B cell (primary cell): ENCODE measurements at regions not wholly inside any gene's neighbourhood (a gene's known extent, or its start where the extent isn't known, plus 50 kb on each side); places are given as distances from the start of the nearest gene placed in this dataset.

Experiments used
- EZH2 ChIP-seq: IDR thresholded peaks from 2 replicates; pipeline ENCODE4 v1.6.1; 2012; ENCODE audit warnings: borderline replicate concordance, low read depth, mild to moderate bottlenecking, moderate library complexity, low read length; ENCODE audit not compliant: insufficient read depth, poor library complexity, severe bottlenecking
- TF ChIP-seq, protein P1 (sequence below): fragments of 200-600 bp; IDR thresholded peaks from one replicate; pipeline ENCODE4 v1.8.0; 2022; ENCODE audit warnings: antibody characterized with exemption, mild to moderate bottlenecking

DNA sequence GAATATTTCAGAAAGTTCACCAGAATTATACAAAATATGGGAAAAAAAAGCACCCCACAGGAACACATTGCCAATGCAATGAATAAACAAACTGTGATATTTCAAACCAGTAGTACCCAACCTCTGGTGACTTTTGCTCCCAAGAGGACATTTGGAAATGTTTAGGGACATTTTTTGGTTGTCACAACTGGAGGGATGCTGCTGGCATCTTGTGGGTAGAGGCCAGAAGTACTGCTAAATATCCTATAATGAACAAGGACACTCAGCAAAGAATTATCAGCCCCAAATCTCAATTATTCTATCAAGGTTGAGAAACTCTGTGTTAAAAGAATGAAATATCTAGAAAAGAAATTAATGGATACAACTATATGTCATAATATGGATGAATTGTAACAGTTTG, 1334.4 kb upstream of the FLRT2 start:
- TF ChIP-seq, protein P1, sequence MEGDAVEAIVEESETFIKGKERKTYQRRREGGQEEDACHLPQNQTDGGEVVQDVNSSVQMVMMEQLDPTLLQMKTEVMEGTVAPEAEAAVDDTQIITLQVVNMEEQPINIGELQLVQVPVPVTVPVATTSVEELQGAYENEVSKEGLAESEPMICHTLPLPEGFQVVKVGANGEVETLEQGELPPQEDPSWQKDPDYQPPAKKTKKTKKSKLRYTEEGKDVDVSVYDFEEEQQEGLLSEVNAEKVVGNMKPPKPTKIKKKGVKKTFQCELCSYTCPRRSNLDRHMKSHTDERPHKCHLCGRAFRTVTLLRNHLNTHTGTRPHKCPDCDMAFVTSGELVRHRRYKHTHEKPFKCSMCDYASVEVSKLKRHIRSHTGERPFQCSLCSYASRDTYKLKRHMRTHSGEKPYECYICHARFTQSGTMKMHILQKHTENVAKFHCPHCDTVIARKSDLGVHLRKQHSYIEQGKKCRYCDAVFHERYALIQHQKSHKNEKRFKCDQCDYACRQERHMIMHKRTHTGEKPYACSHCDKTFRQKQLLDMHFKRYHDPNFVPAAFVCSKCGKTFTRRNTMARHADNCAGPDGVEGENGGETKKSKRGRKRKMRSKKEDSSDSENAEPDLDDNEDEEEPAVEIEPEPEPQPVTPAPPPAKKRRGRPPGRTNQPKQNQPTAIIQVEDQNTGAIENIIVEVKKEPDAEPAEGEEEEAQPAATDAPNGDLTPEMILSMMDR, result no peak
- TF ChIP-seq EZH2, result no peak
